ENCODE measurements at regions not wholly inside any gene's neighbourhood (a gene's known extent, or its start where the extent isn't known, plus 50 kb on each side); places are given as distances from the start of the nearest gene placed in this dataset.

- Histone ChIP-seq H2BK15ac (ENCODE audit: low read length) (no peak overlapping the region), H3K23ac (ENCODE audit: insufficient read length) (no peak overlapping the region), H3K36me3 (ENCODE audit: control insufficient read depth in 2 of 4, insufficient read depth in 4 of 4, low read length in 3 of 4) (no peaks in the 10 kb centered on the region), H3K14ac (ENCODE audit: insufficient read length) (no peak overlapping the region), H4K20me1 (replicated peaks in 1 of 2; ENCODE audit: control insufficient read depth in 1 of 2, insufficient read depth in 2 of 2, low read length in 2 of 2) (no peaks in the 10 kb centered on the region), H3K23me2 (ENCODE audit: low read depth, low read length) (no peaks in the 10 kb centered on the region), H3K9ac (replicated peaks in 1 of 4; ENCODE audit: extremely low read depth in 1 of 4, low read depth in 3 of 4, low read length in 3 of 4) (no peak overlapping the region), H2BK12ac (ENCODE audit: low read depth, low read length) (no peak overlapping the region), H3K56ac (replicated peaks; ENCODE audit: insufficient read length, low read depth, low read length) (no peak overlapping the region), H3K27me3 (replicated peaks in 1 of 4; ENCODE audit: control insufficient read depth in 3 of 4, extremely low read depth in 1 of 4, insufficient read depth in 3 of 4, low read length in 3 of 4) (no peaks in the 10 kb centered on the region), H3K79me2 (ENCODE audit: control insufficient read depth in 1 of 2, insufficient read depth in 2 of 2, low read length in 2 of 2) (no peaks in the 10 kb centered on the region), H2AK5ac (ENCODE audit: low read depth, low read length) (no peak overlapping the region), H2BK5ac (ENCODE audit: low read depth, low read length) (no peak overlapping the region), H3K27ac (ENCODE audit: low read depth, low read length) (no peak overlapping the region), H2AFZ (ENCODE audit: low read length) (no peak overlapping the region), H3K4me2 (ENCODE audit: insufficient read depth in 1 of 2, low read depth in 2 of 2, low read length in 2 of 2) (no peak overlapping the region), H3K79me1 (ENCODE audit: low read depth, low read length) (no peaks in the 10 kb centered on the region), H3K4me1 (replicated peaks in 1 of 4; ENCODE audit: control insufficient read depth in 3 of 4, insufficient read depth in 4 of 4, low read length in 3 of 4) (no peaks in the 10 kb centered on the region), H4K91ac (replicated peaks; ENCODE audit: insufficient read length, low read length) (no peak overlapping the region), H4K5ac (ENCODE audit: insufficient read length, low read depth, low read length) (no peak overlapping the region), H4K8ac (ENCODE audit: extremely low read depth, insufficient read depth, low read length) (no peak overlapping the region), H3K4me3 (ENCODE audit: extremely low read depth in 1 of 4, insufficient read depth in 2 of 4, low read depth in 3 of 4, low read length in 4 of 4) (no peak overlapping the region), H3K4ac (replicated peaks; ENCODE audit: insufficient read length, low read depth, low read length) (no peak overlapping the region), H3K18ac (ENCODE audit: extremely low read depth, low read length) (no peak overlapping the region), H2BK20ac (ENCODE audit: low read length) (no peak overlapping the region), H2BK120ac (replicated peaks; ENCODE audit: low read depth, low read length) (no peak overlapping the region), H3K9me3 (ENCODE audit: insufficient read depth in 2 of 2, low read depth in 1 of 2, low read length in 1 of 2) (0 out of 4 replicates have a peak, but pooled peaks cover 0 to 3% of the 10 kb centered on the region in 2 experiments)
- WGBS, 2 experiments (ENCODE audit: extremely low coverage in 1 of 2, insufficient coverage in 1 of 2, insufficient read length in 1 of 2, insufficient replicate concordance in 2 of 2, low coverage in 1 of 2, low lambda C conversion rate in 2 of 2, missing lambda C conversion rate in 1 of 2) = 96% methylated on average over 4 of the region's 4 CpGs; no CpG with 5 or more reads in 1 of the 2 experiments
- no peak for TF ChIP-seq BRCA1 (IDR thresholded peaks at IDR 0.05; ENCODE audit: low read depth, low read length)
- TF ChIP-seq SP2 (IDR thresholded peaks at IDR 0.05; ENCODE audit: low read length) = no peak
- TF ChIP-seq HDAC6 (IDR thresholded peaks at IDR 0.05; ENCODE audit: low read depth, low read length) = no peak
- no peak for TF ChIP-seq GTF2F1 (IDR thresholded peaks at IDR 0.05; ENCODE audit: borderline replicate concordance, low read depth, low read length)
- TF ChIP-seq FOSL1 (IDR thresholded peaks at IDR 0.05; ENCODE audit: insufficient read depth, low read depth, low read length) = no peak
- no peak for TF ChIP-seq TAF1 (IDR thresholded peaks at IDR 0.05; ENCODE audit: low read depth, low read length)
- TF ChIP-seq, protein P1, sequence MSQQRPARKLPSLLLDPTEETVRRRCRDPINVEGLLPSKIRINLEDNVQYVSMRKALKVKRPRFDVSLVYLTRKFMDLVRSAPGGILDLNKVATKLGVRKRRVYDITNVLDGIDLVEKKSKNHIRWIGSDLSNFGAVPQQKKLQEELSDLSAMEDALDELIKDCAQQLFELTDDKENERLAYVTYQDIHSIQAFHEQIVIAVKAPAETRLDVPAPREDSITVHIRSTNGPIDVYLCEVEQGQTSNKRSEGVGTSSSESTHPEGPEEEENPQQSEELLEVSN (IDR thresholded peaks at IDR 0.05) = no peak
- no peak for TF ChIP-seq JUN (IDR thresholded peaks at IDR 0.05; ENCODE audit: low read depth, low read length)
- ChIA-PET CTCF (ENCODE audit: partially characterized antibody) (no interaction called here), POLR2A (ENCODE audit: partially characterized antibody) (no interaction called here)
- FAIRE-seq = no peak
- DNase-seq (ENCODE audit: low read depth in 1 of 2, low spot score in 2 of 2) = no peak
Observed at GRCh38 chr2:122384768-122385333, 629.4 kb downstream of the TSN start.
